ENCODE measurements at regions not wholly inside any gene's neighbourhood (a gene's known extent, or its start where the extent isn't known, plus 50 kb on each side); places are given as distances from the start of the nearest gene placed in this dataset.

- Histone ChIP-seq H3K36me3 (no peaks in the 10 kb centered on the region), H3K4me3 (no peak overlapping the region), H3K9me3 (no peaks in the 10 kb centered on the region), H3K27ac (no peak overlapping the region), H3K4me1 (peaks cover 0 to 33% (median 10%) of the 10 kb centered on the region in 4 donors), H3K27me3 (no peaks in the 10 kb centered on the region)
- no peak for DNase-seq
- no peak for TF ChIP-seq CTCF (IDR thresholded peaks at IDR 0.05)
- intact Hi-C loops (cut with DNase I; ENCODE audit: low total_unique reads), result loop anchor here (2.0 kb wide), 1 partner anchor 993 kb away; no protein-coding TSS in a partner anchor
Observed at GRCh38 chr9:108479989-108480652, 375.7 kb downstream of the ACTL7B start.

GRCh38 chr9:108478431-108479332 lies 377.1 kb downstream of the ACTL7B start:
- Histone ChIP-seq H3K36me3 (no peaks in the 10 kb centered on the region), H3K27ac (peak overlapping the region; percentile 74 to 81), H3K4me1 (peaks cover 0 to 46% (median 14%) of the 10 kb centered on the region in 4 donors), H3K4me3 (no peak overlapping the region), H3K9me3 (no peaks in the 10 kb centered on the region), H3K27me3 (no peaks in the 10 kb centered on the region)
- TF ChIP-seq CTCF (IDR thresholded peaks at IDR 0.05), result peak in 1 of 2 experiments; percentile 27
- intact Hi-C loops (cut with DNase I; ENCODE audit: low total_unique reads), result loop anchor here (2.0 kb wide), 1 partner anchor 992 kb away; no protein-coding TSS in a partner anchor
- DNase-seq, result peak; percentile 52 to 86

- Histone ChIP-seq H3K27ac (peak overlapping the region; percentile 74 to 81), H3K4me1 (peaks cover 0 to 55% (median 20%) of the 10 kb centered on the region in 4 donors), H3K27me3 (no peaks in the 10 kb centered on the region), H3K9me3 (no peaks in the 10 kb centered on the region), H3K4me3 (no peak overlapping the region), H3K36me3 (no peaks in the 10 kb centered on the region)
- no peak for TF ChIP-seq CTCF (IDR thresholded peaks at IDR 0.05)
- intact Hi-C loops (cut with DNase I; ENCODE audit: low total_unique reads), result loop anchor here (2.0 kb wide), 1 partner anchor 991 kb away; no protein-coding TSS in a partner anchor
- no peak for DNase-seq
Observed at GRCh38 chr9:108477529-108478006, 378.2 kb downstream of the ACTL7B start.

GRCh38 chr9:108476574-108476973 lies 379.2 kb downstream of the ACTL7B start:
- no peaks in the 10 kb centered on the region for H3K27me3 ChIP-seq
- H3K4me1 ChIP-seq, result peaks cover 0 to 55% (median 20%) of the 10 kb centered on the region in 4 donors
- H3K27ac ChIP-seq, result no peak overlapping the region
- H3K36me3 ChIP-seq, result no peaks in the 10 kb centered on the region
- intact Hi-C loops (cut with DNase I; ENCODE audit: low total_unique reads), result no loop called here
- no peak for DNase-seq
- TF ChIP-seq CTCF (IDR thresholded peaks at IDR 0.05), result no peak
- no peaks in the 10 kb centered on the region for H3K9me3 ChIP-seq
- H3K4me3 ChIP-seq, result no peak overlapping the region

- no peaks in the 10 kb centered on the region for H3K9me3 ChIP-seq
- H3K4me3 ChIP-seq, result no peak overlapping the region
- H3K27me3 ChIP-seq, result no peaks in the 10 kb centered on the region
- TF ChIP-seq CTCF (IDR thresholded peaks at IDR 0.05), result no peak
- no peak for DNase-seq
- peaks cover 0 to 55% (median 20%) of the 10 kb centered on the region in 4 donors for H3K4me1 ChIP-seq
- H3K27ac ChIP-seq, result no peak overlapping the region
- intact Hi-C loops (cut with DNase I; ENCODE audit: low total_unique reads), result no loop called here
- no peaks in the 10 kb centered on the region for H3K36me3 ChIP-seq
Observed at GRCh38 chr9:108475813-108476212, 380.0 kb downstream of the ACTL7B start.
